ENCODE measurements at regions not wholly inside any gene's neighbourhood (a gene's known extent, or its start where the extent isn't known, plus 50 kb on each side); places are given as distances from the start of the nearest gene placed in this dataset.

DNA sequence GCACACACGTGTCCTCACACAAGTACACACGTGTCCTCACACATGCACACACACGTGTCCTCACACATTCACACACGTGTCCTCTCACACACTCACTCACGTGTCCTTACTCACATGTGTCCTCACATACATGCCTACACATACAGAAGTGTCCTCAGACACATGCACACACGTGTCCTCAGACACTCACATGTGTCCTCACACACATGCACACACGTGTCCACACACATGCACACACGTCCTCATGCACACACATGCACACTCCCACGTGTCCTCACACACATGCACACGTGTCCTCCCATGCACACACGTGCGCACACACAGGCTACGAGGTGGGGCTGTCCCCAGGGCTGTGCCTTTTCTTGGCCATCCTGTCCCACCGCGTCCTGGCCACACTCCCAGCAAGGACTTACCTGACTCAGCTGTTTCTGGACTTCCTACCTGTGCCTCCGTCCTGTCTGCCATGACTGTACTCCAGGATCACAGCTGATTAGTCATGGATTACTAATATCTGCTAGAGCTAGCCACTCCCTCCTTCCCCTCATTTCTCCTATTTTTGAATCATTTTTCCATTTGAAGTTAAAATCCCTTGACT lies 990.2 kb downstream of the BRD1 start:
- TF ChIP-seq POLR2A (IDR thresholded peaks at IDR 0.05) (no peak), EP300 (IDR thresholded peaks at IDR 0.05) (no peak)
- TF ChIP-seq, protein P1, sequence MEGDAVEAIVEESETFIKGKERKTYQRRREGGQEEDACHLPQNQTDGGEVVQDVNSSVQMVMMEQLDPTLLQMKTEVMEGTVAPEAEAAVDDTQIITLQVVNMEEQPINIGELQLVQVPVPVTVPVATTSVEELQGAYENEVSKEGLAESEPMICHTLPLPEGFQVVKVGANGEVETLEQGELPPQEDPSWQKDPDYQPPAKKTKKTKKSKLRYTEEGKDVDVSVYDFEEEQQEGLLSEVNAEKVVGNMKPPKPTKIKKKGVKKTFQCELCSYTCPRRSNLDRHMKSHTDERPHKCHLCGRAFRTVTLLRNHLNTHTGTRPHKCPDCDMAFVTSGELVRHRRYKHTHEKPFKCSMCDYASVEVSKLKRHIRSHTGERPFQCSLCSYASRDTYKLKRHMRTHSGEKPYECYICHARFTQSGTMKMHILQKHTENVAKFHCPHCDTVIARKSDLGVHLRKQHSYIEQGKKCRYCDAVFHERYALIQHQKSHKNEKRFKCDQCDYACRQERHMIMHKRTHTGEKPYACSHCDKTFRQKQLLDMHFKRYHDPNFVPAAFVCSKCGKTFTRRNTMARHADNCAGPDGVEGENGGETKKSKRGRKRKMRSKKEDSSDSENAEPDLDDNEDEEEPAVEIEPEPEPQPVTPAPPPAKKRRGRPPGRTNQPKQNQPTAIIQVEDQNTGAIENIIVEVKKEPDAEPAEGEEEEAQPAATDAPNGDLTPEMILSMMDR (IDR thresholded peaks at IDR 0.05), result no peak
